Retina (tissue), 1 donor: ENCODE measurements at regions not wholly inside any gene's neighbourhood (a gene's known extent, or its start where the extent isn't known, plus 50 kb on each side); places are given as distances from the start of the nearest gene placed in this dataset.

ENCODE experiments used
- DNase-seq: peaks from one replicate; pipeline ENCODE4 v3.0.0-alpha.2; 2016

- no peak for DNase-seq
These were observed 350.4 kb downstream of the EN1 start for GRCh38 chr2:118496870-118497611.

- DNase-seq = no peak
These were observed 351.0 kb downstream of the EN1 start for GRCh38 chr2:118496467-118496866.

GRCh38 chr2:118495290-118495689 lies 352.2 kb downstream of the EN1 start:
- DNase-seq = no peak

- DNase-seq = no peak
These were observed 354.2 kb downstream of the EN1 start for GRCh38 chr2:118493213-118493612.

GRCh38 chr2:118492335-118492734 lies 355.1 kb downstream of the EN1 start:
- no peak for DNase-seq

GRCh38 chr2:118490330-118490729 lies 357.1 kb downstream of the EN1 start:
- no peak for DNase-seq

GRCh38 chr2:118489712-118490299 lies 357.6 kb downstream of the EN1 start:
- no peak for DNase-seq

- no peak for DNase-seq
These were observed 366.1 kb downstream of the EN1 start for GRCh38 chr2:118481299-118481698.

- no peak for DNase-seq
These were observed 368.4 kb downstream of the EN1 start for GRCh38 chr2:118479020-118479419.

GRCh38 chr2:118477111-118477862 lies 370.2 kb downstream of the EN1 start:
- no peak for DNase-seq

- DNase-seq = no peak
These were observed 371.7 kb downstream of the EN1 start for GRCh38 chr2:118475622-118476205.

GRCh38 chr2:118474541-118474920 lies 372.9 kb downstream of the EN1 start:
- no peak for DNase-seq

- DNase-seq = peak; percentile 39
These were observed 373.5 kb downstream of the EN1 start for GRCh38 chr2:118473846-118474540.

GRCh38 chr2:118473241-118473640 lies 374.2 kb downstream of the EN1 start:
- peak; percentile 38 for DNase-seq

GRCh38 chr2:118470297-118470696 lies 377.2 kb downstream of the EN1 start:
- no peak for DNase-seq

- no peak for DNase-seq
These were observed 378.3 kb downstream of the EN1 start for GRCh38 chr2:118469103-118469502.

- no peak for DNase-seq
These were observed 376.4 kb downstream of the INSIG2 start for GRCh38 chr2:118464546-118465265.

- DNase-seq = no peak
These were observed 375.8 kb downstream of the INSIG2 start for GRCh38 chr2:118464046-118464445.

GRCh38 chr2:118460425-118460824 lies 372.2 kb downstream of the INSIG2 start:
- no peak for DNase-seq

- no peak for DNase-seq
These were observed 371.2 kb downstream of the INSIG2 start for GRCh38 chr2:118459426-118459825.

- no peak for DNase-seq
These were observed 369.7 kb downstream of the INSIG2 start for GRCh38 chr2:118457951-118458350.

GRCh38 chr2:118449401-118449800 lies 361.1 kb downstream of the INSIG2 start:
- DNase-seq = no peak
